ENCODE measurements at regions not wholly inside any gene's neighbourhood (a gene's known extent, or its start where the extent isn't known, plus 50 kb on each side); places are given as distances from the start of the nearest gene placed in this dataset.

DNA sequence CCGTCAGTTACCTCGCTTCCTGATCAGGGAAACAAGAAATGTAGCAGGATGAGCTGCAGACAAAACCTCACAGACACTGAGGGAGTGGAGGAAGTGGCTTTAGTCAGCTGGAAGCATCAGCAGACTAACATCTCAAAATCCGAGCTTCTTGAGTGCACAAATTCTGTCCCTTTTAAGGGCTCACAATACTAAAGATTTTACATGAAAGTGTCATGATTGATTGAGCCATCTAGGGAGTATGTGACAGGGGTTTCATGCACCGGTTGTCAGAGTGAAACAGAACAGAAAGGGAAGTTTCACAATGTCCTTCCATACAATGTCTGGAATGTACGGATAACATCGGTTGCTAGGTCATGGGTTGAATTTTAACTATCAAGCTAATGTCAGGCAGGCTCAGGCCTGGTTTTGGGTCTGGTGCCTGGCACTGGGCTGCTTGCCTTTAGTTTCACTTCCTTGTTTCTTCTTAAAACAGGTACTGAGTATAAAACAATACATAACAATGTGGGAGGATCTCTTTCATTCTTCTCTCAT lies 1235.7 kb downstream of the CDY2B start:
- H3K4me2 ChIP-seq (ENCODE audit: insufficient read depth in 1 of 2, low read depth in 2 of 2, low read length in 2 of 2) = no peak overlapping the region
- no peak overlapping the region for H2AK5ac ChIP-seq (ENCODE audit: low read depth, low read length)
- H3K4ac ChIP-seq (replicated peaks; ENCODE audit: insufficient read length, low read depth, low read length) = no peak overlapping the region
- no peak overlapping the region for H3K56ac ChIP-seq (replicated peaks; ENCODE audit: insufficient read length, low read depth, low read length)
- H4K8ac ChIP-seq (ENCODE audit: extremely low read depth, insufficient read depth, low read length) = no peak overlapping the region
- H3K27me3 ChIP-seq (replicated peaks in 1 of 4; ENCODE audit: control insufficient read depth in 3 of 4, extremely low read depth in 1 of 4, insufficient read depth in 3 of 4, low read length in 3 of 4) = no peaks in the 10 kb centered on the region
- no peaks in the 10 kb centered on the region for H3K23me2 ChIP-seq (ENCODE audit: low read depth, low read length)
- no peaks in the 10 kb centered on the region for H3K79me2 ChIP-seq (ENCODE audit: control insufficient read depth in 1 of 2, insufficient read depth in 2 of 2, low read length in 2 of 2)
- no peak overlapping the region for H3K4me3 ChIP-seq (ENCODE audit: extremely low read depth in 1 of 4, insufficient read depth in 2 of 4, low read depth in 3 of 4, low read length in 4 of 4)
- no peak overlapping the region for H2BK15ac ChIP-seq (ENCODE audit: low read length)
- no peak for TF ChIP-seq SIN3A (conservative IDR thresholded peaks at IDR 0.05 in 1 of 2, IDR thresholded peaks at IDR 0.05 in 1 of 2; ENCODE audit: low read depth in 1 of 2, low read length in 2 of 2)
- no peak for TF ChIP-seq NRF1 (IDR thresholded peaks at IDR 0.05; ENCODE audit: low read depth, low read length)
- no peak for TF ChIP-seq JUND (IDR thresholded peaks at IDR 0.05; ENCODE audit: low read length)
- TF ChIP-seq EGR1 (IDR thresholded peaks at IDR 0.05; ENCODE audit: borderline replicate concordance, low read depth, low read length) = no peak
- H3K79me1 ChIP-seq (ENCODE audit: low read depth, low read length) = no peaks in the 10 kb centered on the region
- H3K23ac ChIP-seq (ENCODE audit: insufficient read length) = no peak overlapping the region
- no peak overlapping the region for H3K9ac ChIP-seq (replicated peaks in 1 of 4; ENCODE audit: extremely low read depth in 1 of 4, low read depth in 3 of 4, low read length in 3 of 4)
- no peaks in the 10 kb centered on the region for H3K36me3 ChIP-seq (ENCODE audit: control insufficient read depth in 2 of 4, insufficient read depth in 4 of 4, low read length in 3 of 4)
- H3K4me1 ChIP-seq (replicated peaks in 1 of 4; ENCODE audit: control insufficient read depth in 3 of 4, insufficient read depth in 4 of 4, low read length in 3 of 4) = no peaks in the 10 kb centered on the region
- no peak overlapping the region for H4K5ac ChIP-seq (ENCODE audit: insufficient read length, low read depth, low read length)
- POLR2A ChIA-PET (ENCODE audit: partially characterized antibody) = no interaction called here
- H3K14ac ChIP-seq (ENCODE audit: insufficient read length) = no peak overlapping the region
- H4K91ac ChIP-seq (replicated peaks; ENCODE audit: insufficient read length, low read length) = no peak overlapping the region
- no peak for FAIRE-seq
- H4K20me1 ChIP-seq (replicated peaks in 1 of 2; ENCODE audit: control insufficient read depth in 1 of 2, insufficient read depth in 2 of 2, low read length in 2 of 2) = no peaks in the 10 kb centered on the region
- H2BK20ac ChIP-seq (ENCODE audit: low read length) = no peak overlapping the region
- 83% methylated on average over 6 of the region's 6 CpGs; no CpG with 5 or more reads in 1 of the 2 experiments for WGBS, 2 experiments (ENCODE audit: extremely low coverage in 1 of 2, insufficient coverage in 1 of 2, insufficient read length in 1 of 2, insufficient replicate concordance in 2 of 2, low coverage in 1 of 2, low lambda C conversion rate in 2 of 2, missing lambda C conversion rate in 1 of 2)
- H3K27ac ChIP-seq (ENCODE audit: low read depth, low read length) = no peak overlapping the region
- no peak for DNase-seq (ENCODE audit: low read depth in 1 of 2, low spot score in 2 of 2)
- no peaks in the 10 kb centered on the region for H3K9me3 ChIP-seq (ENCODE audit: insufficient read depth in 2 of 2, low read depth in 1 of 2, low read length in 1 of 2)
- H3K18ac ChIP-seq (ENCODE audit: extremely low read depth, low read length) = no peak overlapping the region
- CTCF ChIA-PET (ENCODE audit: partially characterized antibody) = interaction anchor here (0.9 kb wide), 1 partner anchor 13 kb away, joined by 3 read pairs; no protein-coding TSS in a partner anchor
- no peak overlapping the region for H2BK5ac ChIP-seq (ENCODE audit: low read depth, low read length)
- no peak overlapping the region for H2BK120ac ChIP-seq (replicated peaks; ENCODE audit: low read depth, low read length)
- H2BK12ac ChIP-seq (ENCODE audit: low read depth, low read length) = no peak overlapping the region
- no peak overlapping the region for H2AFZ ChIP-seq (ENCODE audit: low read length)
